ENCODE measurements at regions not wholly inside any gene's neighbourhood (a gene's known extent, or its start where the extent isn't known, plus 50 kb on each side); places are given as distances from the start of the nearest gene placed in this dataset.
"Not testable (repeated sequence)": the region's sequence is repeated elsewhere in the genome, so short reads cannot be mapped to it uniquely, and the experiment has no call there.

GRCh38 chr12:60577607-60578006 is 981.8 kb downstream of the SLC16A7 start:
- no peaks in the 10 kb centered on the region for H3K79me2 ChIP-seq (ENCODE audit: control insufficient read depth, low read length)
- H3K4me3 ChIP-seq (ENCODE audit: low read length), result no peak overlapping the region
- H3K4me2 ChIP-seq (ENCODE audit: low read length), result no peak overlapping the region
- no peaks in the 10 kb centered on the region for H4K20me1 ChIP-seq (ENCODE audit: control insufficient read depth, insufficient read depth, low read depth, low read length)
- H3K27ac ChIP-seq (ENCODE audit: low read depth, low read length), result no peak overlapping the region
- TF ChIP-seq CTCF (IDR thresholded peaks at IDR 0.05; ENCODE audit: low read depth, low read length, poor library complexity, severe bottlenecking) (no peak), EZH2phosphoT487 (IDR thresholded peaks at IDR 0.05; ENCODE audit: borderline replicate concordance, low read length) (no peak)
- no peaks in the 10 kb centered on the region for H3K36me3 ChIP-seq (ENCODE audit: control insufficient read depth, low read length)
- no peaks in the 10 kb centered on the region for H3K9me3 ChIP-seq (ENCODE audit: control insufficient read depth, insufficient read depth, low read length)
- no peaks in the 10 kb centered on the region; the same call in 1 of the 2 replicates for H3K9me2 ChIP-seq (replicated peaks; ENCODE audit: control insufficient read depth, low read length)
- H3K4me1 ChIP-seq (ENCODE audit: control insufficient read depth, low read length), result no peaks in the 10 kb centered on the region
- no peaks in the 10 kb centered on the region for H3K27me3 ChIP-seq (ENCODE audit: control insufficient read depth, low read length)
- H3F3A ChIP-seq (ENCODE audit: control insufficient read depth, insufficient read depth), result no peaks in the 10 kb centered on the region

GRCh38 chr12:60587664-60588063 is 991.8 kb downstream of the SLC16A7 start:
- not testable (repeated sequence) for H3K79me2 ChIP-seq (ENCODE audit: control insufficient read depth, low read length); H3F3A ChIP-seq (ENCODE audit: control insufficient read depth, insufficient read depth); H3K4me1 ChIP-seq (ENCODE audit: control insufficient read depth, low read length); H3K27ac ChIP-seq (ENCODE audit: low read depth, low read length); H3K9me3 ChIP-seq (ENCODE audit: control insufficient read depth, insufficient read depth, low read length); H4K20me1 ChIP-seq (ENCODE audit: control insufficient read depth, insufficient read depth, low read depth, low read length); H3K9me2 ChIP-seq (replicated peaks; ENCODE audit: control insufficient read depth, low read length); H3K36me3 ChIP-seq (ENCODE audit: control insufficient read depth, low read length); H3K27me3 ChIP-seq (ENCODE audit: control insufficient read depth, low read length); H3K4me2 ChIP-seq (ENCODE audit: low read length); H3K4me3 ChIP-seq (ENCODE audit: low read length)

- Histone ChIP-seq H3K79me2 (ENCODE audit: control insufficient read depth, low read length) (no peaks in the 10 kb centered on the region), H3F3A (ENCODE audit: control insufficient read depth, insufficient read depth) (no peaks in the 10 kb centered on the region), H3K36me3 (ENCODE audit: control insufficient read depth, low read length) (no peaks in the 10 kb centered on the region), H3K4me2 (ENCODE audit: low read length) (no peak overlapping the region), H3K9me2 (replicated peaks; ENCODE audit: control insufficient read depth, low read length) (no peaks in the 10 kb centered on the region), H3K27ac (ENCODE audit: low read depth, low read length) (no peak overlapping the region), H3K9me3 (ENCODE audit: control insufficient read depth, insufficient read depth, low read length) (peaks cover 5% of the 10 kb centered on the region; the same call in 1 of the 2 replicates), H3K4me1 (ENCODE audit: control insufficient read depth, low read length) (no peaks in the 10 kb centered on the region), H4K20me1 (ENCODE audit: control insufficient read depth, insufficient read depth, low read depth, low read length) (no peaks in the 10 kb centered on the region), H3K4me3 (ENCODE audit: low read length) (no peak overlapping the region), H3K27me3 (ENCODE audit: control insufficient read depth, low read length) (no peaks in the 10 kb centered on the region)
- no peak for TF ChIP-seq CTCF (IDR thresholded peaks at IDR 0.05; ENCODE audit: low read depth, low read length, poor library complexity, severe bottlenecking)
- TF ChIP-seq EZH2phosphoT487 (IDR thresholded peaks at IDR 0.05; ENCODE audit: borderline replicate concordance, low read length), result no peak
These were observed 998.3 kb downstream of the SLC16A7 start for GRCh38 chr12:60594035-60594711.

GRCh38 chr12:60602601-60603000 is 1006.8 kb downstream of the SLC16A7 start:
- H3K4me2 ChIP-seq (ENCODE audit: low read length), result no peak overlapping the region
- no peaks in the 10 kb centered on the region for H3K27me3 ChIP-seq (ENCODE audit: control insufficient read depth, low read length)
- H3K4me1 ChIP-seq (ENCODE audit: control insufficient read depth, low read length), result no peaks in the 10 kb centered on the region
- TF ChIP-seq CTCF (IDR thresholded peaks at IDR 0.05; ENCODE audit: low read depth, low read length, poor library complexity, severe bottlenecking), result no peak
- no peak for TF ChIP-seq EZH2phosphoT487 (IDR thresholded peaks at IDR 0.05; ENCODE audit: borderline replicate concordance, low read length)
- no peaks in the 10 kb centered on the region for H4K20me1 ChIP-seq (ENCODE audit: control insufficient read depth, insufficient read depth, low read depth, low read length)
- H3K9me2 ChIP-seq (replicated peaks; ENCODE audit: control insufficient read depth, low read length), result no peaks in the 10 kb centered on the region
- H3K79me2 ChIP-seq (ENCODE audit: control insufficient read depth, low read length), result no peaks in the 10 kb centered on the region
- H3K9me3 ChIP-seq (ENCODE audit: control insufficient read depth, insufficient read depth, low read length), result no peaks in the 10 kb centered on the region
- no peak overlapping the region for H3K27ac ChIP-seq (ENCODE audit: low read depth, low read length)
- H3F3A ChIP-seq (ENCODE audit: control insufficient read depth, insufficient read depth), result no peaks in the 10 kb centered on the region
- H3K36me3 ChIP-seq (ENCODE audit: control insufficient read depth, low read length), result no peaks in the 10 kb centered on the region
- no peak overlapping the region for H3K4me3 ChIP-seq (ENCODE audit: low read length)

- not testable (repeated sequence) for H4K20me1 ChIP-seq (ENCODE audit: control insufficient read depth, insufficient read depth, low read depth, low read length); H3K27ac ChIP-seq (ENCODE audit: low read depth, low read length); H3F3A ChIP-seq (ENCODE audit: control insufficient read depth, insufficient read depth); H3K9me2 ChIP-seq (replicated peaks; ENCODE audit: control insufficient read depth, low read length); H3K79me2 ChIP-seq (ENCODE audit: control insufficient read depth, low read length); H3K36me3 ChIP-seq (ENCODE audit: control insufficient read depth, low read length); H3K27me3 ChIP-seq (ENCODE audit: control insufficient read depth, low read length); H3K4me3 ChIP-seq (ENCODE audit: low read length); H3K9me3 ChIP-seq (ENCODE audit: control insufficient read depth, insufficient read depth, low read length); H3K4me2 ChIP-seq (ENCODE audit: low read length); H3K4me1 ChIP-seq (ENCODE audit: control insufficient read depth, low read length)
These were observed 1007.6 kb downstream of the SLC16A7 start for GRCh38 chr12:60603475-60603874.

Measured in DOHH2 (cell line).